HL-60 (cell line): ENCODE measurements at regions not wholly inside any gene's neighbourhood (a gene's known extent, or its start where the extent isn't known, plus 50 kb on each side); places are given as distances from the start of the nearest gene placed in this dataset.

Experiments
- DNase-seq, 2 experiments: peaks; one replicate each; pipeline ENCODE4 v3.0.0-alpha.2; 2010 to 2020; ENCODE audit warnings: low read depth in 1 of 2, low spot score in 1 of 2
- H3K27ac ChIP-seq: fragments of 250-450 bp; sonication (Bioruptor Pico); replicated peaks from 2 replicates; pipeline ENCODE4 v1.5.1; 2020; ENCODE audit warnings: mild to moderate bottlenecking, moderate library complexity
- H3K27me3 ChIP-seq: fragments of 250-450 bp; sonication (Bioruptor Pico); 2 replicates; pipeline ENCODE4 v1.5.1; 2021; ENCODE audit warnings: mild to moderate bottlenecking, moderate library complexity; ENCODE audit not compliant: insufficient read depth, poor library complexity, severe bottlenecking
- H3K4me3 ChIP-seq: replicated peaks from 2 replicates; pipeline ENCODE4 v1.5.1; 2011; ENCODE audit warnings: mild to moderate bottlenecking, control low read depth, low read length; ENCODE audit not compliant: insufficient read depth
- CTCF ChIP-seq: IDR thresholded peaks from one replicate; pipeline ENCODE4 v1.5.1; 2011; ENCODE audit warnings: low read length, control low read depth, inconsistent platforms; ENCODE audit not compliant: insufficient read depth
- GABPA ChIP-seq: IDR thresholded peaks from 2 replicates; pipeline ENCODE4 v1.6.1; 2012; ENCODE audit warnings: low read depth
- POLR2AphosphoS5 ChIP-seq: IDR thresholded peaks from 2 replicates; pipeline ENCODE4 v1.6.1; 2012; ENCODE audit warnings: low read depth
- REST ChIP-seq: IDR thresholded peaks from 2 replicates; pipeline ENCODE4 v1.6.1; 2012; ENCODE audit warnings: low read depth; ENCODE audit not compliant: insufficient replicate concordance
- SPI1 ChIP-seq: IDR thresholded peaks from 2 replicates; pipeline ENCODE4 v1.6.1; 2012; ENCODE audit warnings: low read depth, mild to moderate bottlenecking, borderline replicate concordance

GRCh38 chr13:73932091-73932490 lies 202.1 kb downstream of the KLF12 start:
- no peak overlapping the region for H3K27ac ChIP-seq
- no peaks in the 10 kb centered on the region for H3K27me3 ChIP-seq
- no peak for DNase-seq
- TF ChIP-seq REST (no peak), CTCF (no peak), POLR2AphosphoS5 (no peak), SPI1 (no peak), GABPA (no peak)
- H3K4me3 ChIP-seq: no peak overlapping the region

- Histone ChIP-seq H3K4me3 (no peak overlapping the region), H3K27me3 (no peaks in the 10 kb centered on the region), H3K27ac (no peak overlapping the region)
- TF ChIP-seq POLR2AphosphoS5 (no peak), REST (no peak), CTCF (no peak), SPI1 (no peak), GABPA (no peak)
- DNase-seq: no peak
Measured at GRCh38 chr13:73929287-73929932, 204.8 kb downstream of the KLF12 start.

GRCh38 chr13:73924607-73925006 lies 209.6 kb downstream of the KLF12 start:
- no peaks in the 10 kb centered on the region for H3K27me3 ChIP-seq
- no peak for DNase-seq
- no peak for TF ChIP-seq CTCF
- no peak for TF ChIP-seq POLR2AphosphoS5
- no peak for TF ChIP-seq REST
- no peak for TF ChIP-seq SPI1
- no peak for TF ChIP-seq GABPA
- H3K4me3 ChIP-seq: no peak overlapping the region
- H3K27ac ChIP-seq: no peak overlapping the region
